ENCODE measurements at regions not wholly inside any gene's neighbourhood (a gene's known extent, or its start where the extent isn't known, plus 50 kb on each side); places are given as distances from the start of the nearest gene placed in this dataset.

GRCh38 chr3:144466540-144466939, 494.9 kb downstream of the DIPK2A start:
- TF ChIP-seq, protein P1, sequence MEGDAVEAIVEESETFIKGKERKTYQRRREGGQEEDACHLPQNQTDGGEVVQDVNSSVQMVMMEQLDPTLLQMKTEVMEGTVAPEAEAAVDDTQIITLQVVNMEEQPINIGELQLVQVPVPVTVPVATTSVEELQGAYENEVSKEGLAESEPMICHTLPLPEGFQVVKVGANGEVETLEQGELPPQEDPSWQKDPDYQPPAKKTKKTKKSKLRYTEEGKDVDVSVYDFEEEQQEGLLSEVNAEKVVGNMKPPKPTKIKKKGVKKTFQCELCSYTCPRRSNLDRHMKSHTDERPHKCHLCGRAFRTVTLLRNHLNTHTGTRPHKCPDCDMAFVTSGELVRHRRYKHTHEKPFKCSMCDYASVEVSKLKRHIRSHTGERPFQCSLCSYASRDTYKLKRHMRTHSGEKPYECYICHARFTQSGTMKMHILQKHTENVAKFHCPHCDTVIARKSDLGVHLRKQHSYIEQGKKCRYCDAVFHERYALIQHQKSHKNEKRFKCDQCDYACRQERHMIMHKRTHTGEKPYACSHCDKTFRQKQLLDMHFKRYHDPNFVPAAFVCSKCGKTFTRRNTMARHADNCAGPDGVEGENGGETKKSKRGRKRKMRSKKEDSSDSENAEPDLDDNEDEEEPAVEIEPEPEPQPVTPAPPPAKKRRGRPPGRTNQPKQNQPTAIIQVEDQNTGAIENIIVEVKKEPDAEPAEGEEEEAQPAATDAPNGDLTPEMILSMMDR (IDR thresholded peaks at IDR 0.05), result no peak
- TF ChIP-seq POLR2AphosphoS5 (IDR thresholded peaks at IDR 0.05), result no peak

Measured in breast epithelium (tissue), 3 donors.